ENCODE measurements at regions not wholly inside any gene's neighbourhood (a gene's known extent, or its start where the extent isn't known, plus 50 kb on each side); places are given as distances from the start of the nearest gene placed in this dataset.

DNA sequence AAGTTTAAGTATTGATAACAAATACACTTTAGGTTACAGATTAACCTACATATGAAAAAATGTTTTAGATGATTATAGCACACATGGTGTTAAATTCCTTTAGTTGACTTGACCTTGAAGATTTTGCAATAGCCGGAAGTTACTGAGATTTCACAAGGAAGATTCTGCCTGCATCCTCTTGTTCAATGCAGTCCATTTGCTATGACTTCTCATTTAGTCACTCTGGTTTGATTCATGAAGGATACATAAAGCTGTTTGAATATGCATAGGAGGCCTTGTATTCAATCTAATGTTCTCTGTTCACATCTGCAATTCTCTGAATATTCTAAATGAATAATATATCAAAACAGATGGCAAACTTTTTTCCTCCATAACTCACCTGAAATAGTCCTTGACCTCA, 870.2 kb upstream of the GOT2 start:
- H3K27me3 ChIP-seq (replicated peaks; ENCODE audit: insufficient read depth, low read length) = no peaks in the 10 kb centered on the region
- TF ChIP-seq EZH2phosphoT487 (IDR thresholded peaks at IDR 0.05; ENCODE audit: low read length) (no peak), EZH2 (optimal IDR thresholded peaks at IDR 0.05; ENCODE audit: low read depth, low read length) (no peak)
- TF ChIP-seq, protein P1, sequence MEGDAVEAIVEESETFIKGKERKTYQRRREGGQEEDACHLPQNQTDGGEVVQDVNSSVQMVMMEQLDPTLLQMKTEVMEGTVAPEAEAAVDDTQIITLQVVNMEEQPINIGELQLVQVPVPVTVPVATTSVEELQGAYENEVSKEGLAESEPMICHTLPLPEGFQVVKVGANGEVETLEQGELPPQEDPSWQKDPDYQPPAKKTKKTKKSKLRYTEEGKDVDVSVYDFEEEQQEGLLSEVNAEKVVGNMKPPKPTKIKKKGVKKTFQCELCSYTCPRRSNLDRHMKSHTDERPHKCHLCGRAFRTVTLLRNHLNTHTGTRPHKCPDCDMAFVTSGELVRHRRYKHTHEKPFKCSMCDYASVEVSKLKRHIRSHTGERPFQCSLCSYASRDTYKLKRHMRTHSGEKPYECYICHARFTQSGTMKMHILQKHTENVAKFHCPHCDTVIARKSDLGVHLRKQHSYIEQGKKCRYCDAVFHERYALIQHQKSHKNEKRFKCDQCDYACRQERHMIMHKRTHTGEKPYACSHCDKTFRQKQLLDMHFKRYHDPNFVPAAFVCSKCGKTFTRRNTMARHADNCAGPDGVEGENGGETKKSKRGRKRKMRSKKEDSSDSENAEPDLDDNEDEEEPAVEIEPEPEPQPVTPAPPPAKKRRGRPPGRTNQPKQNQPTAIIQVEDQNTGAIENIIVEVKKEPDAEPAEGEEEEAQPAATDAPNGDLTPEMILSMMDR (IDR thresholded peaks at IDR 0.05; ENCODE audit: low read length) = no peak
- H2AFZ ChIP-seq (ENCODE audit: low read length) = no peak overlapping the region
- H3K4me1 ChIP-seq (ENCODE audit: low read length) = no peaks in the 10 kb centered on the region
- no peak overlapping the region for H3K9ac ChIP-seq (ENCODE audit: low read length)
- no peak overlapping the region for H3K4me2 ChIP-seq (ENCODE audit: low read depth, low read length)
- no peak for DNase-seq
- no peak overlapping the region for H3K27ac ChIP-seq (ENCODE audit: low read length)
- H4K20me1 ChIP-seq (ENCODE audit: insufficient read depth, low read length) = no peaks in the 10 kb centered on the region
- no peaks in the 10 kb centered on the region for H3K9me3 ChIP-seq (replicated peaks; ENCODE audit: insufficient read depth, low read length)
- H3K9me2 ChIP-seq (replicated peaks; ENCODE audit: insufficient read depth, low read length) = no peaks in the 10 kb centered on the region
- H3K36me3 ChIP-seq (replicated peaks; ENCODE audit: insufficient read depth, low read length) = no peaks in the 10 kb centered on the region
- no peaks in the 10 kb centered on the region for H3F3A ChIP-seq (ENCODE audit: insufficient read depth, low read length)
- no peak overlapping the region for H3K4me3 ChIP-seq (ENCODE audit: low read length)
- no peaks in the 10 kb centered on the region for H3K79me2 ChIP-seq (ENCODE audit: low read length)

DNA sequence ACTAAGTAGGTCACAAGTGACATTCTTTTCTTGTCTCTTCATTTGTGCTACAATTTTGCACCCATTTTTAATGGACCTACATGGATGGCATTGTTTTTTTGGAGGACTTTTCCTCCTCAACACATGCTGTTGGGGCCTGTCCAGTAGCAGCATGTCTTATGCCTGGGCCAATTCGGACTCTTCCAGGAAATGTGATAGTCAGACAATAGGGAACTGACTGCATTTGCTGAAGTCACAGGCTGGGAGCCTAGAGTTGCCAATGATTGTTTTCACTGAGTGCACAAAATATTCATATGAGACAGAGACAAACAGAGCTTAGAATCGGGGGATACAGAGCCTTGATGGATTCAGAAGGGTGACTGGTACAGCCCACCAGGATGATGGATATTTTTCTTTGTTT, 867.3 kb upstream of the GOT2 start:
- H2AFZ ChIP-seq (ENCODE audit: low read length) = no peak overlapping the region
- no peaks in the 10 kb centered on the region for H4K20me1 ChIP-seq (ENCODE audit: insufficient read depth, low read length)
- TF ChIP-seq, protein P1 (IDR thresholded peaks at IDR 0.05; ENCODE audit: low read length) = no peak
- no peak overlapping the region for H3K4me3 ChIP-seq (ENCODE audit: low read length)
- H3K9me3 ChIP-seq (replicated peaks; ENCODE audit: insufficient read depth, low read length) = no peaks in the 10 kb centered on the region
- H3K9me2 ChIP-seq (replicated peaks; ENCODE audit: insufficient read depth, low read length) = no peaks in the 10 kb centered on the region
- no peaks in the 10 kb centered on the region for H3F3A ChIP-seq (ENCODE audit: insufficient read depth, low read length)
- no peaks in the 10 kb centered on the region for H3K79me2 ChIP-seq (ENCODE audit: low read length)
- no peak overlapping the region for H3K4me2 ChIP-seq (ENCODE audit: low read depth, low read length)
- H3K9ac ChIP-seq (ENCODE audit: low read length) = no peak overlapping the region
- H3K27me3 ChIP-seq (replicated peaks; ENCODE audit: insufficient read depth, low read length) = no peaks in the 10 kb centered on the region
- no peak overlapping the region for H3K27ac ChIP-seq (ENCODE audit: low read length)
- H3K36me3 ChIP-seq (replicated peaks; ENCODE audit: insufficient read depth, low read length) = no peaks in the 10 kb centered on the region
- H3K4me1 ChIP-seq (ENCODE audit: low read length) = no peaks in the 10 kb centered on the region
- no peak for DNase-seq

DNA sequence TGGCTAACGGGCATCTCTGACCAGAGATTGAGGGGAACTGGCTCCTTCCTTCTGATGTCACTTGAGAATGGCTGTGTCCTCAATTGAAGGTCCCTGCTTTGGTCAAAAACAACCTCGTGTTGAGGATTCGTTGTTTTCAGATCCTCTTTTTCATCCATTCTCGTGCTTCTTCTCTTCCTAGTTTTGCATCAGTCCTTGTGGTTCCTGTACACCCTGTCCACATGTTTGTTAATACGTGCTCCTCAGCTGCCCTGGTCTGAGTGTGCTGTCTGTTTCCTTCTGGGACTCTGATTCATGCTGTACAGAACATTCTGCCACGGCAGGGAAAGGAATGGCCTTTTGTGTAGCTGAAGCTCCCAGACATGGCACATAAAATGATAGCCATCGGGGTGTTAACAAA, 863.2 kb upstream of the GOT2 start:
- H3K4me3 ChIP-seq (ENCODE audit: low read length) = no peak overlapping the region
- no peaks in the 10 kb centered on the region for H3K4me1 ChIP-seq (ENCODE audit: low read length)
- H2AFZ ChIP-seq (ENCODE audit: low read length) = no peak overlapping the region
- H3K9me2 ChIP-seq (replicated peaks; ENCODE audit: insufficient read depth, low read length) = no peaks in the 10 kb centered on the region
- H3K9me3 ChIP-seq (replicated peaks; ENCODE audit: insufficient read depth, low read length) = no peaks in the 10 kb centered on the region
- H4K20me1 ChIP-seq (ENCODE audit: insufficient read depth, low read length) = no peaks in the 10 kb centered on the region
- no peaks in the 10 kb centered on the region for H3K36me3 ChIP-seq (replicated peaks; ENCODE audit: insufficient read depth, low read length)
- H3F3A ChIP-seq (ENCODE audit: insufficient read depth, low read length) = no peaks in the 10 kb centered on the region
- TF ChIP-seq EZH2 (optimal IDR thresholded peaks at IDR 0.05; ENCODE audit: low read depth, low read length) (no peak), EZH2phosphoT487 (IDR thresholded peaks at IDR 0.05; ENCODE audit: low read length) (no peak)
- TF ChIP-seq, protein P1 (IDR thresholded peaks at IDR 0.05; ENCODE audit: low read length) = no peak
- no peak overlapping the region for H3K27ac ChIP-seq (ENCODE audit: low read length)
- DNase-seq = no peak
- H3K4me2 ChIP-seq (ENCODE audit: low read depth, low read length) = no peak overlapping the region
- no peaks in the 10 kb centered on the region for H3K27me3 ChIP-seq (replicated peaks; ENCODE audit: insufficient read depth, low read length)
- H3K79me2 ChIP-seq (ENCODE audit: low read length) = no peaks in the 10 kb centered on the region
- no peak overlapping the region for H3K9ac ChIP-seq (ENCODE audit: low read length)

DNA sequence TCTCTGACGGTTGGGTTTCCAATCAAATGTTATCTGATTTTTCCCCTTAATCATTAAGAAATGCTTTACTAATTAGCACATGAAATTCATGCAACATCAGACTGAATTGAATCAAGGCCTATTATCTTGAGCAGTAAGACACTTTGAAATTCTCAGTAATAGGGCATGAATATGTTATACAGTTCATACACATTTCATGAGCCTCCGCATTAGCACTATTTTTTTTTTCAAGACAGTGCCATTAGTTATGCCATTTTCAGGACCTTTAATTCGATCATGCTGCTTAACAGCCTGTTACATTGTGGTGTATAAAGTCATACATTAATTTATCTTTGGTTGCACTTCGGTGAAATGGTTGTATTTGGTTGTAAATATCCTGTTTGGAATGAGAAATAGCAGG, 862.6 kb upstream of the GOT2 start:
- Histone ChIP-seq H2AFZ (ENCODE audit: low read length) (no peak overlapping the region), H3K79me2 (ENCODE audit: low read length) (no peaks in the 10 kb centered on the region), H3K36me3 (replicated peaks; ENCODE audit: insufficient read depth, low read length) (no peaks in the 10 kb centered on the region), H3K27me3 (replicated peaks; ENCODE audit: insufficient read depth, low read length) (no peaks in the 10 kb centered on the region), H3F3A (ENCODE audit: insufficient read depth, low read length) (no peaks in the 10 kb centered on the region), H4K20me1 (ENCODE audit: insufficient read depth, low read length) (no peaks in the 10 kb centered on the region), H3K9me2 (replicated peaks; ENCODE audit: insufficient read depth, low read length) (no peaks in the 10 kb centered on the region), H3K4me1 (ENCODE audit: low read length) (no peaks in the 10 kb centered on the region), H3K9me3 (replicated peaks; ENCODE audit: insufficient read depth, low read length) (no peaks in the 10 kb centered on the region), H3K27ac (ENCODE audit: low read length) (no peak overlapping the region), H3K4me2 (ENCODE audit: low read depth, low read length) (no peak overlapping the region), H3K4me3 (ENCODE audit: low read length) (no peak overlapping the region), H3K9ac (ENCODE audit: low read length) (no peak overlapping the region)
- no peak for DNase-seq
- TF ChIP-seq, protein P1 (IDR thresholded peaks at IDR 0.05; ENCODE audit: low read length) = no peak
- no peak for TF ChIP-seq EZH2 (optimal IDR thresholded peaks at IDR 0.05; ENCODE audit: low read depth, low read length)
- no peak for TF ChIP-seq EZH2phosphoT487 (IDR thresholded peaks at IDR 0.05; ENCODE audit: low read length)
